DMS153 treated with DMSO at 0.1 percent for 48 hours (cell line): ENCODE measurements at regions not wholly inside any gene's neighbourhood (a gene's known extent, or its start where the extent isn't known, plus 50 kb on each side); places are given as distances from the start of the nearest gene placed in this dataset.

Experiments
- DNase-seq: peaks from one replicate; lab custom pipeline; 2025; ENCODE audit not compliant: unreplicated experiment; lab: John Stamatoyannopoulos, UW

DNA sequence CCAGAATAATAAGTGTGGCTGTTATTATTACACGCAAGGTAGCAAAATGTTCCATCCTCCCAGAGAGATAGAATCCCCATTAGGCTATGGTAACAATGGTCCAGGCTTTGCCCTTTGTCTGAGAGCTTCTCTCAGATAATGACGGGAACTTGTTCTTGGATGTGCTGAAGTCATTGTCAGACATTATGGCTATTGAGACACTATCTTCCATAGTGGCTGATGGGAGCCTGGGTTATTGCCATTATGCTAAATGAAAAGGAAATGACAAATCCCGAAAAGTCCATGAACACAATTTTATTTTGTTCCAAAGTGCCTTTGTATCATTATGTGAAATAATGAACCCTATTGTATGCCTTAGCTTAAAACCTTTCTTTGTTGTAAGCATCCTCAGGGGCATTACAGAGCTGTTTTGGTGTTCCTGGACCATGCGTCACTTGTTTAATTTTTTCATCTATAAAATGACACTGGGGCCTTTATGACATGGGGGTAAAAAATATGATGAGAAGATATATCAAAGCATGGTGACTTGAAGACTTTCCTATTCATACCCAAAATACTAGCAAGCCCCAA is 218.5 kb downstream of the KCNS3 start:
- DNase-seq: no peak

DNA sequence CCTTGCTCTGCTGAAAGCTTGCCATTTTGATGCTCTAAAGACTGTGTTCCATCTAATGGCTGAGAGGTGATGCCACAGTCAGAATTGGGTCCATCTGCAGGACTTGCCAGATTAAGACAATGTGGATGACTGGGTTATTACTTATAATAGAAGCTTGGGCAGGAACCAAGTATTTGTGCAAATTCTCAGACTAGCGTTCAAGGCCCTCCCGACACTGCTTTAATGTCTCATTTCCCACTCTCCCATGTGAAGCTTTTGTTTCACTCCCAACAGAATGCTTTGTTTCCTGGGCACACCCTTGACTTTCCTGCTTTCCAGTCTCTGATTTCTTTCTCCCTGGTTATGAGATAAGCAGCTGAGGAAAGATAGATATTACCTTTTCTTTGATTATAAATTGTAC is 215.8 kb downstream of the KCNS3 start:
- no peak for DNase-seq

DNA sequence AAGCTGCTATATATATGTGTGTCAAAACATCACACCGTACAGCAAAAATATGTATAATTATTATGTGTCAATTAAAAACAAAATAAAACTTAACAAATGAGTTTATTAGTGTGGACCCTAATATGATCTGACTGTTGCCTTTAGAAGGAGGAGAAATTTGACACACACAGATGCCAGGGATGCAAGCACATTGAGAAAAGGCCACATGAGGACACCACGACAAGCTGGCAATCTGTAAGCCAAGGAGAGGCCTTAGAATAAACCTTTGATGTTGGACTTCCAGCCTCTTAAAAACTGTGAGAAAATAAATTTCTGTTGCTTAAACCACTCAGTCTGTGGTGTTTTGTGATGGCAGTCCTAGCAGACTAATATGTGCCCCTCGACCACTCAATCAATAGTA is 214.7 kb downstream of the KCNS3 start:
- DNase-seq: no peak

DNA sequence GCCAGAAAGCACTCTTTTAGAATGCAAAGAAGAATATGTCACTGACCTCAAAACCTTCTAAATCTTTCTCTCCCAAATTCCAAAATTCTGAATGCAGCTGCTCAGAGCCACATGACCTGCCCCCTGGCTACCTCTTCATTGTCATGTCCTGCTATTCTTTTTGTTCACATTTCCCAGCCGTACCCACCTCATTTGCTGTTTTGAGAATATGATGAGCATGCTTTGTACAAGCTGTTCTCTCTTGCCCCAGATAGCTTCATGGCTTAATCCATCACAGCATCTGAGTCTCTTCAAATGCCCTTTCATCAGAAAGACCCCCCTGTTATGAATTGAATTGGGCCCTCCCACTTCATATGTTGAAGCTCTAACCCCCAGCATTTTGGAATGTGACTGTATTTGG is 214.3 kb downstream of the KCNS3 start:
- no peak for DNase-seq

DNA sequence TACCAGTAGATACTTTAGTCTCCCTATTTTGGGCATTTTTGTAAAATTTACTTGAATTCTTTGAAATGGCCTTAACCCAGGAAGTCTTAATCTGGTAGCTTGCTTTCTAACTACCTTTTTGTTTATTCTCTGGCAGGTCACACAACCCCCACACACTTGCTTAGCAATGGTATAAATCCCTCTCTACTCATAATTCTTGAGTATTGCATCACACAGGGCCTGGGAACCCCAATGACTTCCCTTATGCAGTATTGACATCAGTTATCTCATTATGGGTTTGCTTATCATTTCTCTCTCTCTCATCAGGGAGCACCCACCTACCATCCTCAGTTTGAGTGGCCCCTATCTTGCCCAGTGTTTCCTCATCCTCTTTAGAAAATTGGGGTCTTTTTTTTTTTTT is 207.1 kb downstream of the KCNS3 start:
- no peak for DNase-seq

DNA sequence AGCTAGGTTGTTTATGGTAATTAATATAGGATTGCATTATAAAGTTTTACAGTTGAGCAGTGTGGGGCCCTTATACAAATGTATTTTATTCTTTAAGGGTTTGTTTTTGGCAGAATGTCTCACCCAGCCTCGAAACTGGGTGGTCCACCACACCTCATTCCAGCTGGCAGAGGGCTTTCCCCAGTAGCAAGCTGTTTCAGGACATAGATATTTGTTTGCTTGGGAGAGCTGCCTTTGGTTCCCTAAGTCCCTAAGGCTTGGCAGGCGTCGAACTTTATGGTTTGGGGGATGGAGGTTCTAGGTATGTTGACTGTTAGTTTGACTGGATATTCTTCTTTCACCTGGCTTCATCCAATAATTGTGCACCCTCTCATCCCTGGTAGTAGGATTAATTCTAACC is 205.9 kb downstream of the KCNS3 start:
- no peak for DNase-seq

DNA sequence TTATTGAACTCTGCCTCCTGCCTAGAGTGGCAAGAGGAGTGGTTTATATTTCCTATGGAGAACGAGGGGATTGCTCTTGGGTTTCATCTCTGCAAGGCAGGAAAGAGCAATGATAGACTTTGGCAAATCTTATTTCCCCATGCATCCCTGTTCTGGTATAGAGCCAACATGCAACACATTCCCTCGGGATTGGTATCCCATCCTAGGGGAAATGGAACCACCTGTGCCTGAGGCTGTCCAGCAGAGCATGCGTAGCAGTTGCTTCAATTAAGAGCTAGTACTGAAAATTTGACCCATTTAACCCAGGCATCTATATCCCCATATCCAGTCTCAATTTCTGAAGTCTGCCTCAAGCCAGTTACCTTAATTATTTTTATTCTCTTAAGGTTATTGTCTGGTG is 205.3 kb downstream of the KCNS3 start:
- DNase-seq: no peak

DNA sequence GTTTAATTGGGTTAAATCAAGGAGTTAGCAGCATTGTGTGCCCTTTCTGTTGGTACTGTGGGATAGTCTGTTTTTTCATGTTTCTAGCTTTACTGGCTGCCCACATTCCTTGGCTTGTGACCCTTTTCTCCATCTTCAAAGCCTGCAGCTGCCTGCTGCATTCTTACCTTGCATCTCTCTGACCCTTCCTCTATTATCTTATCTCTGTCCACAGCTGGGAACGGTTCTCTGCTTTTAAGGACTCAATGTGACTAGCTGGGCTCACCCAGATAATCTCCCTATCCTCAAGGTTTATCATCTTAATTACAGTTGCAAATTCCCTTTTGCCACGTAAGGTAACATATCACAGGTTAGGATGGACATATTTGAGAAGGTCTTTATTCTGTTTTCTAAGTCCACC is 199.7 kb downstream of the KCNS3 start:
- DNase-seq: no peak

DNA sequence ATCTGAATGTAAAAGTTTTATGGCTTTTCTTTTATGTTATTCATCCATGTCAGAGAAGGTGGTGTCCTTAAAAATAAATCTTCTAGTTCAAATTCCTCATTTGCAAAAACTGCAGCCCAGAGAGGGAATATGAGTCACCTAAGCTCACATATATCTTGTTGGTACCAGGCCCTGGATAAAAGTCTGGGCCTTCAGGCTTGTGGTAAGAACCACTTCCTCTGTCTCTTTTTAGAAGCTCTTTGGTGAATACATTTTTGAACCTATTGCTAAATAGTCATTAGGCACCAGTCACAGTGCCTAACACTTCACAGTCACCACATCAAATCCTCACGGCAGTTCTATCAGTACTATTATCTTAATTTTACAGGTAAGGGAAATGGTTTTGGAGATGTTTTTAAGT is 199.2 kb downstream of the KCNS3 start:
- DNase-seq: no peak

DNA sequence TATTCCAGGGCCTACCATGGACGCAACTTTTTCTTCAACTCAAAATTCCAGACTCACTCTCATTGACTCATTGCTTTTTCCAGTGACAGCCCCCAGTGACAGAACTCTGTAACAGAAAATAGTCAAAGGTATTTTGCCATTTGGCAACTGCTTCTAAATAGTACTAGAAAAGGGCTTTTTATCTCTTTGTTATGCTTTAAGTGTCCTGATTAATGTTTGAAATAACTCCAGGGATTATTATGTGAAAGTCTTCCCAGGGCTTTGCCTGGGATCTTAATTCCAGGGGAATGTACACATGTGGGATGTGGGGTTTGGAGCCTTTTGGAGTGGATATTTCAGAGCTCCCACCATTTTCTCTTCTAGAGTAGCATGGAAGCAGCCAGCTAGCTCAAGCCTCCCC is 198.8 kb downstream of the KCNS3 start:
- no peak for DNase-seq

DNA sequence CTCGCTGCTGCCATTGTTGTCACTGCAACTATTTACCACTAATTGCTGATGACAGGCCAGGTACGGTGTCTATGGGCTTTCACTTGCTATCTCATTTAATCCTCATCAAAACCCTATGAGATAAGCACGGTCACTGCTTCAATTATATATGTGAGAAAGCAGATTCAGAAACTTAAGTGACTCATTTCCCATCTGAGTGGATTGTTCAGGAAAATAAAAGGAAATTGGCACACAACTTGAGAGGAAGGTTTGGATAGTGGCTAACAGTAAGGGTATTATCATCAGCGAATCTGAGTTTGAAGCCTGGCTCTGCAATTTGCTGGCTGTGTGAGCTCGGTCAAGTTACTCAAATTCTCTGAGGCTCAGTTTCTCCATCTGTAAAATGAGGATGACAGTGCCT is 196.0 kb downstream of the KCNS3 start:
- no peak for DNase-seq

DNA sequence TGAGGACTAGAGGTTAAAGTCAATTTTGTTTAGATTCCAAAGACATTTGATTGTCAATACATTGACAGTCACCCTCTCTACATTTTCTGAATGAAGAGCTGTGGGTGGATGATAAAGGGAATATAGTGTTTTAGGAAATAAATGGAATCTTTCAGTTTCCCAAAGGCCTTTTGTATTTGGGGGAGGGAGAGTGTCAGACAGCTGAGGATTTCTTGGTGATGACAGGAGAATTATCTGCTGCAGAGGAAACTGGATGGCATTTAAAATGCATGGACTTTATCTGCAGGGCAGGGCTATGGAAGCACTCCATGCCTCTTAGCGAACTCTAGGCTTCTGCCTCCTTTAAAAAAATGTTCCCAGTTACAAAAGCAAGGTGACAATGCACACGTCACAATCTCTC is 195.1 kb downstream of the KCNS3 start:
- DNase-seq: no peak

DNA sequence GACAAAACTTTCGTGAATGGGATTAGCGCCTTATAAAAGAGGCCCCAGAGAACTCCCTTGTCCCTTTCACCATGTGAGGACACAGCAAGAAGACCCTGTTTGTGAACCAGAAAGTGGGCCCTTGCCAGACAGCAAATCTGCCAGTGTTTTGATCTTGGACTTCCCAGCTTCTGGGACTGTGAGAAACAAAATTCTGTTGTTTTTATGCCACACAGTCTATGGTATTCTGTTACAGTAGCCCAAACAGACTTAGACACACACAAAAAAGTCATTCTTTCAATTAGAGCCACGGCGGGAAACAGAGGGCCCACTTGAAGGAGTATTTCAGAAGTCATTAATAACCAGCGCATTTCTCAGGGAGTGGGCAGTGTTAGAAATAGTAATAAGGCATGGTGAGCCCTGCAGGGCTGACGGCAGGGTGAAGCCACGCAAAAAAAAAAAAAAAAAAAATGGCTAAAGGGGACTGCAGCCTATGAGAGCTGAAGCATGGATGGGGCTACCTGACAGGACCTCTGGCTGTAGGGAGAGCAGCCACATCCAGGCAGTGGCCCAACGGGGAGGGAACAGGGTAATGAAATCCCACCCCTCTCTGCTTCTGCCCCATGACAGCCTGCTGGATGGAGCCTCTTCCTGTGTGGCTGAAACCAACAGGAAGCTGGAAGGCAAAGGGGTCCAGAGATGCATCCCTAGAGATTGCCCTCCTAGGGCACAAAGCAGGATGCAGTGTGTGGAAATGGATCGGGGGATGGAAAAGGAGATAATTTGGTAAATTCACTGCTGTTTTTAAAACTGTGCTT is 189.3 kb downstream of the KCNS3 start:
- no peak for DNase-seq

DNA sequence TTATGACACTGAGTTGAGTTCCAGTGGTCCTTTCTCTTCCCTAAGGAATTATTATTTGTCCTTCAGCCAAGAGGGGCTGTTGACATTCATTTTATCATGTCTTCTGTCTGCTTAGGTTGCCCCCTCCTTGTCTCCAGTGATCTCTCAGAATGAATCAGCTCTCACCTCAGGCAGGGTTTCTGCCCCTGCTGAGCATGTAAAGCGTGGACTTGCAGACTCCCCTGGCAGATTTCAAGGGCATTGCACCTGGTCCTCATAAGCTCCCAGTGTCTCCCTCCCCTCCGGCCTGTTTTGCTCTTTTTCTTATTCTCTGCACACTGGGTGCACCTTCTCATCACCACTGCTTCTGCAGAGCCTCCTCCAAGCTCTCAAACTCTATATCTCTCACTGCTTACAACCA is 188.4 kb downstream of the KCNS3 start:
- DNase-seq: no peak

DNA sequence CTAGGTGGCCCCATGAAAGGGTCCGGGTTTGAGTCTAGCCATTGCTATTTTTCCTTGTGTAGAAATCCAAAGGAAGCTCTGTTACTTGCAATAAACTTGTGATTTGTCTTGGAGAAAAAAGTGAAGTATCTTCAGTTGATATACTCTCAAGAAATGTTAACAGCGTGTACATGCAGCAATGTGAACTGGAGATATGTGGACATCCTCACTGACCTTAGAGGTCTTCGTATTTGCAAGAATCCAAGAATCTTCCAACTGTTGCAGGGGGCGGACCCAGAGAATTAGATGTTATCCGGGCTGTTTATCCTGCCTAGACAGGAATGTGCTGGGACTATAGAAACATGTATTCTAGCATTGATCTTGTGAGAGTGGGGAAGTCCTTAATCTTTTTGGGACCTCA is 187.6 kb downstream of the KCNS3 start:
- no peak for DNase-seq

DNA sequence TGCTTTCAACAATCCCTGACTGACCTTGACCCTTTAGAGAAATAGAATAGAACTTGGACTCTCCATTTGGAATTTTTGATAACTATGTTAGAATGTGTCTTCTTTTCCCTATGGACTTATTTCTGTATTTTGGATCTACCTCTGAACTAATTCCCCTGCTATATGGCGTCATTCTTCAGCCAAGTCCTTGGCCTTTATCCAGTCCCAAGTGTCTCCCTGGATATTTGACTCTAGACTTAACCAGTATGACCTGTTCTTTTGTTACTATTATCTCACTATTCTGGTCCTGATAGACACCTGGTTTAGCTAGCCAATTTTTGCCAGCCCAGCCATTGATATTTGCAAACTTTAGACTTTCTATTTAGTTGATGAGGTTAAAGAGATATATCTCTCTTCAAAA is 186.8 kb downstream of the KCNS3 start:
- DNase-seq: no peak

DNA sequence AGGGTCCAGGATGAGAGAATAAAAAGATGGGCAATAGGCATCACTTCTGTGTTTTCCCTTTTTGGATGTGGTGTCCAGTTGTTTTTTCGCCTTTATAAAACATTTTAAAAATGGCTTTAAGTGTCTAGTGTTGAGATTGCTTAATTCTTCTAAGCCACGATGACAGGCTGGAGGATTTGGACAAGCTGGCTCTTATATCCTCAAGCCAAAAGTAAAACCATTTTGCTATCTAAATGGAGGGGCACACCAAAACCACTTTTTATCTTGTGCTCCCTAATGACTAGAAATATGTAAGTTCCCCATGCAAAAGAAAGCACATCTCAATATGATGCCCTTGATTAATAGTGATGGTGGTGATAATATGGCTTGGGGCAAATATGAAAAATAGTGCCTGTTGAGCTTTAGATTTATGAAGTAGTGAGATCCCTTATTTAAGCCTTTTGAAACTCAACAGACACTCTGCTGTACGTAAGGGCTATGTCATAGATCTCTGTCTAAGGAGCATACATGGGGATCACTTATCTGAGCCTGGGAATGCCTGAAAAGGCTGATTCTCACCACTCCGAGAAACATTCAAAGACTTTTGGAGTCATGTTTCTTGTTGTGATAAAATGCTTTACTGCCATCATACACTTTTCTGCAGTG is 185.5 kb downstream of the KCNS3 start:
- DNase-seq: no peak

DNA sequence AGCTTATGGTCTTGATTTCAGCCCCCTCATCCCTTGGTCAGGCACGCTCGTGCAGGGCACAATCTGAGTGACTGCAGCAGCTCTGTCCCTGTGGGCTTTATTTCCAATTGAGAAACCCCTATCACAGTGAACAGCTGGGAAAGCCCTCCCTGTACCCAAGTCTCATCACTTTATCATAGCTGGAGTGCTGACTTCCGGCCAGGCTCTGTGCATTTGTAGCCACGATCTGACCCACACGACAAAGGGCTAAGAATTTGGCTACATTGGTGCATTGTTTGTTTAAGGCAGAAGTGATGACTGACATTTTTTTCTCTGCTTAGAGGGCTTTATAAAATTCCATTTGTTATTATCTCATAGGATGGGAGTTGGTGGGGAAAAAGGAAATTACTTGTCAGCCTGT is 184.4 kb downstream of the KCNS3 start:
- no peak for DNase-seq

DNA sequence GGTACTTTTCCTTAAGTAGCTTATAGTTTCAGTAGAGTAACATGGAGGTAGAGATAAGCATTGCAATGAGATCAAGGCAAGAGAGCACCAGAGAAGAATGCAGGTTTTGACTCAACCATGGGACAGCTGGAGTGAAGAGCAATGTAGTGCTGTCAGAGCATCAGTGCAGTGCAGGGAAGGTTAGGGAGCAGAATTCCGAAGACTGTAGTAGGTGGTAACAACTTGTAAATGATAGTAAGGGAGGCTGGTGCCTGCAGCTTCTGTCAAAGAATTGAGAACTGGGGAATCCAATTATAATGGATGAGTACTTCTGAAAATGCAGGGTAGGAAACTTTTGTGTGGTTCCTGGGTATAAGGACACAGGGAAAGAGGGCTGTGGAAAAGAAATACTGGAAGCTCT is 183.2 kb downstream of the KCNS3 start:
- DNase-seq: no peak

DNA sequence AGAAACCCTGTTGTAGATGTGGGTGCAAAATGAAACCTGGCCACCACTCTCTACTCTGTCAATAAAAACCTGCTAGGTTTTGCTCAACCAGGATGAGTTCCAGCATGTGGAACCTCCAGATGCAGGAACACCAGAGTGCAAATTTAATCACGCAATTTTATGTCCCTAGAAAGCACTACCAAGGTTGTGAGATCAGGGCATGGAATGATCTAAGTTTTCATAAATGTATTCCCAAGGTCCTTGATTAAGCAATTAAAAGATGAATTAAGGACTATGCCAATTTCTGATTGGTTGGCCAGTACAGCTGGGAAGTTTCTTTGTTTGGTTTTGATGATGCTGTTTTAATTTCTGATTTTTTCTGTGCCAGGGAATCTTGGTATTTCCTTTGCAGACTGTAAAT is 179.2 kb downstream of the KCNS3 start:
- no peak for DNase-seq

DNA sequence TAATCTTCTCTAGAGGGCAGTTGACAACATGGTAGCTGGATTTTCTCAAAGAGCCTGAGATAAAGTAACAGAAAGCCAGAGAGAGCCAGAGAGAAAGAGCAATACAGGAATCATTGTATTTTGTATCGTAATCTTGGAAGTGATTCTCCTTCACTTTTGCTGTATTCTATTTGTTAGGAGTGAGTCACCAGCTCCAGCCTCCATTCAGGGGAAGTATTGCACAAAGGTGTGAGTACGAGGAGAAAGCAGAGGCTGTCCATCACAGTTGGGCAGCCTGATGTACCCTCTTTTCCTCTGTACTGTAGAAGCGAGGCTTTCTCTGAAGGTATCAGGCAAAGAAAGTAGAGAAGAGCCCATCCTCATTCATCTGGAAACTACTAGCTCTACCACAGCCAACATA is 176.8 kb downstream of the KCNS3 start:
- DNase-seq: no peak

DNA sequence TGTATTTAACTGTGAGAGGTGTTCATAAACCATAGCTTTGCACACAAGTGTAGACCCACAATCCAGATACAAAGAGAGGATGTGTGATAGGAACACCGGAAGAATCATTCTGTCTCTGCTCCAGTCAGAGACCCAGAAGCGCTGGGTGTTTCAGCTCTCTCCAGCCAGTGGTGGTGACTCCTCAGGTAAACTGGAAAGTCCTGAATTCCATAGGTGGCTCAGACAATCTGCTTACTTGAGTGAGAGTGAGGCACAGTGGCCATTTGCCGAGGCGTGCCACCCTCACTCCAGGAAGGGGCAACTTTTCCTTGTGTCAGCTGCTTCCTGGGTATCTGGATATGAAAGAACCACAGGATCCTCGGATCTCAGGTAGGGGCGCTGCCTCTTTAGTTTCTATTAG is 171.5 kb downstream of the KCNS3 start:
- DNase-seq: no peak

DNA sequence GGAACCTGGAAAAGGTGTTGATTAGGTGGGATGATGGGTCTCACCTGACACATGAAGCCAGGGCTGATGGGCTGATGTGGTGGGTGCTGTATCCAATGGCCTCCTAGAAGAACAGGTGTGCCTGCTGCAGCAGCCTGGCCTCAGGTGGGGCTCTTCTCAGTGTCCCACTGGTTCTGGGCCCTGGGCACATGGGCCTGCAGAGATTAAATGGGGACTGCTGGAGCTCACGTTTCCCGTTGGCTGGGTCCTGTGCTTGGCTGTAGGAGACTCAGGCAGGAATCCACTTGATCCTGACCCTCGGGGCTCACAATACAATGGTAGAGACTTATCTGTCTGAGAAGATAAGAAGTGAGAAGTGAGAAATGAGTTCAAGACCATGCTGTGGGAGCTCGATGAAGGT is 170.9 kb downstream of the KCNS3 start:
- DNase-seq: no peak
